AG09319 (cell line): ENCODE measurements at regions not wholly inside any gene's neighbourhood (a gene's known extent, or its start where the extent isn't known, plus 50 kb on each side); places are given as distances from the start of the nearest gene placed in this dataset.
"Not testable (repeated sequence)": the region's sequence is repeated elsewhere in the genome, so short reads cannot be mapped to it uniquely, and the experiment has no call there.

Experiments used
- DNase-seq: peaks from one replicate; pipeline ENCODE4 v3.0.0-alpha.2; 2010; ENCODE audit warnings: low read depth; ENCODE audit errors: extremely low read depth
- CTCF ChIP-seq: IDR thresholded peaks from 2 replicates; pipeline ENCODE4 v1.5.1; 2011; ENCODE audit warnings: low read depth, mild to moderate bottlenecking, inconsistent platforms, low read length, moderate library complexity

- no peak for DNase-seq
- no peak for TF ChIP-seq CTCF
These were observed 93.4 kb upstream of the ARMC3 start for GRCh38 chr10:22834471-22834870.

- TF ChIP-seq CTCF: no peak
- no peak for DNase-seq
These were observed 94.1 kb upstream of the ARMC3 start for GRCh38 chr10:22833781-22834180.

- TF ChIP-seq CTCF: no peak
- no peak for DNase-seq
These were observed 94.5 kb upstream of the ARMC3 start for GRCh38 chr10:22833353-22833752.

GRCh38 chr10:22832851-22833250 is 95.0 kb upstream of the ARMC3 start:
- TF ChIP-seq CTCF: no peak
- DNase-seq: no peak

GRCh38 chr10:22832066-22832602 is 95.7 kb upstream of the ARMC3 start:
- no peak for DNase-seq
- no peak for TF ChIP-seq CTCF

- no peak for TF ChIP-seq CTCF
- no peak for DNase-seq
These were observed 96.3 kb upstream of the ARMC3 start for GRCh38 chr10:22831586-22831985.

GRCh38 chr10:22828712-22829111 is 99.1 kb upstream of the ARMC3 start:
- not testable (repeated sequence) for DNase-seq

GRCh38 chr10:22825841-22826240 is 102.0 kb upstream of the ARMC3 start:
- DNase-seq: no peak
- TF ChIP-seq CTCF: no peak
